Caco-2 (cell line): ENCODE measurements at regions not wholly inside any gene's neighbourhood (a gene's known extent, or its start where the extent isn't known, plus 50 kb on each side); places are given as distances from the start of the nearest gene placed in this dataset.

Experiments
- BruUV-seq: library from RNA; stranded (reverse); fragments of 400-500 nt; replicated peaks from 2 replicates; lab custom pipeline; 2021; lab: Mats Ljungman, UMichigan
- CTCF ChIA-PET: fragments of 300-600 bp; sonication (Branson Sonifier 250); formaldehyde crosslinking; loops from one replicate; lab custom pipeline; 2022; ENCODE audit warnings: antibody characterized with exemption; lab: Charles Lee
- POLR2A ChIA-PET: fragments of 300-600 bp; sonication (Branson Sonifier 250); formaldehyde crosslinking; loops from one replicate; lab custom pipeline; 2022; ENCODE audit warnings: antibody characterized with exemption; lab: Charles Lee
- DNase-seq, 2 experiments: peaks; one replicate each; pipeline versions ENCODE4 v3.0.0 to v3.0.0-alpha.2; 2020 to 2022
- H3K27me3 ChIP-seq: replicated peaks from 2 replicates; pipeline ENCODE4 v1.6.0; 2011; ENCODE audit warnings: low read length; ENCODE audit not compliant: control insufficient read depth, insufficient read depth
- H3K36me3 ChIP-seq: 2 replicates; pipeline ENCODE4 v1.5.1; 2011; ENCODE audit warnings: low read length; ENCODE audit not compliant: control insufficient read depth, insufficient read depth
- H3K4me1 ChIP-seq: fragments of 250-450 bp; sonication (Bioruptor Pico); 2 replicates; pipeline ENCODE4 v1.5.1; 2020; ENCODE audit warnings: mild to moderate bottlenecking
- H3K4me3 ChIP-seq: 2 replicates; pipeline ENCODE4 v1.5.1; 2011; ENCODE audit warnings: low read depth, mild to moderate bottlenecking, control low read depth, low read length
- H3K9me3 ChIP-seq: fragments of 250-450 bp; sonication (Bioruptor Pico); 2 replicates; pipeline ENCODE4 v1.5.1; 2020; ENCODE audit warnings: mild to moderate bottlenecking, moderate library complexity
- H3K27ac Mint-ChIP-seq: one replicate; pipeline ENCODE4 v1.8.0; 2022; ENCODE audit warnings: mixed read lengths; ENCODE audit not compliant: unreplicated experiment
- H3K27me3 Mint-ChIP-seq: one replicate; pipeline ENCODE4 v1.8.0; 2022; ENCODE audit warnings: mixed read lengths; ENCODE audit not compliant: insufficient read depth, unreplicated experiment
- H3K36me3 Mint-ChIP-seq: one replicate; pipeline ENCODE4 v1.8.0; 2022; ENCODE audit warnings: mild to moderate bottlenecking, mixed read lengths; ENCODE audit not compliant: insufficient read depth, unreplicated experiment
- H3K4me1 Mint-ChIP-seq: one replicate; pipeline ENCODE4 v1.8.0; 2022; ENCODE audit warnings: low read depth, mixed read lengths; ENCODE audit not compliant: unreplicated experiment
- H3K4me3 Mint-ChIP-seq: one replicate; pipeline ENCODE4 v1.8.0; 2022; ENCODE audit warnings: mild to moderate bottlenecking, moderate library complexity, mixed read lengths; ENCODE audit not compliant: unreplicated experiment
- H3K9me3 Mint-ChIP-seq: one replicate; pipeline ENCODE4 v1.8.0; 2022; ENCODE audit warnings: mixed read lengths; ENCODE audit not compliant: unreplicated experiment
- CTCF ChIP-seq, 2 experiments: fragments of 200-600 bp in 1 of 2; IDR thresholded peaks; 1 replicate in 1 of 2; 2 replicates in 1 of 2; pipeline versions ENCODE4 v1.5.1 to v1.8.0; 2011 to 2022; ENCODE audit warnings: antibody characterized with exemption in 1 of 2, control low read depth in 1 of 2, inconsistent platforms in 1 of 2, low read depth in 1 of 2, low read length in 1 of 2, mild to moderate bottlenecking in 1 of 2, moderate library complexity in 1 of 2; ENCODE audit not compliant: insufficient read depth in 1 of 2, severe bottlenecking in 1 of 2, unreplicated experiment in 1 of 2
- intact Hi-C: fragments of 100-400 bp; cut with micrococcal nuclease; formaldehyde crosslinking; loops from one replicate; pipeline ENCODE4 v1.10.0; 2022; ENCODE audit not compliant: unreplicated experiment

- H3K36me3 ChIP-seq, result no peaks in the 10 kb centered on the region
- H3K4me3 ChIP-seq, result no peak overlapping the region
- no TSS peak for BruUV-seq
- ChIA-PET POLR2A (interaction anchor here (0.5 kb wide), 1 partner anchor 53 kb away, joined by 3 read pairs; no protein-coding TSS in a partner anchor), CTCF (interaction anchor here (0.6 kb wide), 1 partner anchor 35 kb away, joined by 3 read pairs; no protein-coding TSS in a partner anchor)
- no peaks in the 10 kb centered on the region for H3K27me3 ChIP-seq
- intact Hi-C loops, result no loop called here
- H3K9me3 ChIP-seq, result no peaks in the 10 kb centered on the region
- Mint-ChIP-seq H3K36me3 (peaks cover 9% of the 10 kb centered on the region), H3K4me3 (no peak overlapping the region), H3K9me3 (peaks cover 16% of the 10 kb centered on the region), H3K27me3 (no peaks in the 10 kb centered on the region), H3K27ac (no peak overlapping the region), H3K4me1 (no peaks in the 10 kb centered on the region)
- no peaks in the 10 kb centered on the region for H3K4me1 ChIP-seq
- no peak for DNase-seq
- TF ChIP-seq CTCF (IDR thresholded peaks at IDR 0.05; ENCODE audit: insufficient read depth in 1 of 2, low read depth in 1 of 2, low read length in 1 of 2, severe bottlenecking in 1 of 2, unreplicated experiment in 1 of 2), result no peak
Observed at GRCh38 chr6:4511641-4512020, 264.6 kb upstream of the CDYL start.

- no peaks in the 10 kb centered on the region for H3K27me3 Mint-ChIP-seq
- Histone ChIP-seq H3K27me3 (no peaks in the 10 kb centered on the region), H3K9me3 (no peaks in the 10 kb centered on the region), H3K36me3 (no peaks in the 10 kb centered on the region), H3K4me1 (no peaks in the 10 kb centered on the region), H3K4me3 (no peak overlapping the region)
- H3K36me3 Mint-ChIP-seq, result peaks cover 9% of the 10 kb centered on the region
- no peak for DNase-seq
- no peak overlapping the region for H3K4me3 Mint-ChIP-seq
- intact Hi-C loops, result no loop called here
- CTCF ChIA-PET, result interaction anchor here (0.6 kb wide), 1 partner anchor 36 kb away, joined by 3 read pairs; no protein-coding TSS in a partner anchor
- H3K27ac Mint-ChIP-seq, result no peak overlapping the region
- peaks cover 16% of the 10 kb centered on the region for H3K9me3 Mint-ChIP-seq
- no peaks in the 10 kb centered on the region for H3K4me1 Mint-ChIP-seq
- POLR2A ChIA-PET, result no interaction called here
- no peak for TF ChIP-seq CTCF (IDR thresholded peaks at IDR 0.05; ENCODE audit: insufficient read depth in 1 of 2, low read depth in 1 of 2, low read length in 1 of 2, severe bottlenecking in 1 of 2, unreplicated experiment in 1 of 2)
- no TSS peak for BruUV-seq
Observed at GRCh38 chr6:4510906-4511640, 265.1 kb upstream of the CDYL start.

- H3K4me3 ChIP-seq, result no peak overlapping the region
- Mint-ChIP-seq H3K27me3 (no peaks in the 10 kb centered on the region), H3K36me3 (peaks cover 9% of the 10 kb centered on the region), H3K4me3 (no peak overlapping the region), H3K9me3 (peaks cover 16% of the 10 kb centered on the region), H3K4me1 (no peaks in the 10 kb centered on the region), H3K27ac (no peak overlapping the region)
- no TSS peak for BruUV-seq
- no peak for TF ChIP-seq CTCF (IDR thresholded peaks at IDR 0.05; ENCODE audit: insufficient read depth in 1 of 2, low read depth in 1 of 2, low read length in 1 of 2, severe bottlenecking in 1 of 2, unreplicated experiment in 1 of 2)
- no peaks in the 10 kb centered on the region for H3K9me3 ChIP-seq
- no peaks in the 10 kb centered on the region for H3K4me1 ChIP-seq
- DNase-seq, result no peak
- CTCF ChIA-PET, result no interaction called here
- no peaks in the 10 kb centered on the region for H3K36me3 ChIP-seq
- POLR2A ChIA-PET, result no interaction called here
- intact Hi-C loops, result no loop called here
- no peaks in the 10 kb centered on the region for H3K27me3 ChIP-seq
Observed at GRCh38 chr6:4510317-4510716, 265.9 kb upstream of the CDYL start.
